ENCODE measurements at regions not wholly inside any gene's neighbourhood (a gene's known extent, or its start where the extent isn't known, plus 50 kb on each side); places are given as distances from the start of the nearest gene placed in this dataset.

GRCh38 chr6:27076116-27076515 is 171.4 kb upstream of the PRSS16 start:
- DNase-seq = no peak
- Histone ChIP-seq H3K36me3 (no peaks in the 10 kb centered on the region), H3K27ac (no peak overlapping the region), H3K27me3 (no peaks in the 10 kb centered on the region), H3K4me1 (no peaks in the 10 kb centered on the region), H3K9me3 (replicated peaks) (no peaks in the 10 kb centered on the region), H3K4me3 (no peak overlapping the region)

- no peaks in the 10 kb centered on the region for H3K27me3 ChIP-seq
- peak; percentile 51 to 82 for DNase-seq
- H3K27ac ChIP-seq = no peak overlapping the region
- H3K9me3 ChIP-seq (replicated peaks) = no peaks in the 10 kb centered on the region
- no peaks in the 10 kb centered on the region for H3K4me1 ChIP-seq
- peak overlapping the region; percentile 50 for H3K4me3 ChIP-seq
- H3K36me3 ChIP-seq = no peaks in the 10 kb centered on the region
These were observed 168.7 kb upstream of the PRSS16 start for GRCh38 chr6:27078734-27079357.

- Histone ChIP-seq H3K9me3 (replicated peaks) (no peaks in the 10 kb centered on the region), H3K27ac (no peak overlapping the region)
- no peak for DNase-seq
These were observed 166.3 kb upstream of the PRSS16 start for GRCh38 chr6:27081188-27081587.

GRCh38 chr6:27081931-27082330 is 165.6 kb upstream of the PRSS16 start:
- Histone ChIP-seq H3K36me3 (no peaks in the 10 kb centered on the region), H3K9me3 (replicated peaks) (no peaks in the 10 kb centered on the region), H3K27ac (no peak overlapping the region), H3K4me1 (no peaks in the 10 kb centered on the region), H3K27me3 (no peaks in the 10 kb centered on the region), H3K4me3 (no peak overlapping the region)
- DNase-seq = no peak

More at GRCh38 chr6:27081188-27081587, 166.3 kb upstream of the PRSS16 start:
- Histone ChIP-seq H3K4me1 (no peaks in the 10 kb centered on the region), H3K4me3 (no peak overlapping the region), H3K27me3 (no peaks in the 10 kb centered on the region), H3K36me3 (no peaks in the 10 kb centered on the region)

GRCh38 chr6:27088068-27088467 is 159.4 kb upstream of the PRSS16 start:
- no peak for DNase-seq
- Histone ChIP-seq H3K9me3 (replicated peaks) (no peaks in the 10 kb centered on the region), H3K4me3 (no peak overlapping the region)

GRCh38 chr6:27091661-27092315 is 155.7 kb upstream of the PRSS16 start:
- H3K9me3 ChIP-seq (replicated peaks) = no peaks in the 10 kb centered on the region
- H3K4me3 ChIP-seq = peak overlapping the region; percentile 60
- H3K36me3 ChIP-seq = no peaks in the 10 kb centered on the region
- H3K4me1 ChIP-seq = no peaks in the 10 kb centered on the region
- no peaks in the 10 kb centered on the region for H3K27me3 ChIP-seq
- peak; percentile 78 to 84 for DNase-seq
- peak overlapping the region; percentile 29 for H3K27ac ChIP-seq

More at GRCh38 chr6:27088068-27088467, 159.4 kb upstream of the PRSS16 start:
- H3K4me1 ChIP-seq = no peaks in the 10 kb centered on the region
- no peaks in the 10 kb centered on the region for H3K36me3 ChIP-seq
- no peaks in the 10 kb centered on the region for H3K27me3 ChIP-seq
- no peak overlapping the region for H3K27ac ChIP-seq

GRCh38 chr6:27092316-27092692 is 155.2 kb upstream of the PRSS16 start:
- no peaks in the 10 kb centered on the region for H3K9me3 ChIP-seq (replicated peaks)
- H3K4me3 ChIP-seq = peak overlapping the region; percentile 60
- H3K27me3 ChIP-seq = no peaks in the 10 kb centered on the region
- no peaks in the 10 kb centered on the region for H3K4me1 ChIP-seq
- H3K27ac ChIP-seq = peak overlapping the region; percentile 29
- DNase-seq = no peak
- no peaks in the 10 kb centered on the region for H3K36me3 ChIP-seq

GRCh38 chr6:27095914-27096313 is 151.6 kb upstream of the PRSS16 start:
- H3K9me3 ChIP-seq (replicated peaks) = no peaks in the 10 kb centered on the region
- no peaks in the 10 kb centered on the region for H3K4me1 ChIP-seq
- no peaks in the 10 kb centered on the region for H3K27me3 ChIP-seq
- no peaks in the 10 kb centered on the region for H3K36me3 ChIP-seq
- H3K27ac ChIP-seq = no peak overlapping the region
- no peak for DNase-seq
- H3K4me3 ChIP-seq = no peak overlapping the region

- H3K27ac ChIP-seq = no peak overlapping the region
- DNase-seq = no peak
- no peak overlapping the region for H3K4me3 ChIP-seq
- no peaks in the 10 kb centered on the region for H3K9me3 ChIP-seq (replicated peaks)
- no peaks in the 10 kb centered on the region for H3K36me3 ChIP-seq
- H3K27me3 ChIP-seq = no peaks in the 10 kb centered on the region
- H3K4me1 ChIP-seq = no peaks in the 10 kb centered on the region
These were observed 150.5 kb upstream of the PRSS16 start for GRCh38 chr6:27096834-27097511.

GRCh38 chr6:27098956-27099355 is 148.5 kb upstream of the PRSS16 start:
- Histone ChIP-seq H3K27ac (no peak overlapping the region), H3K9me3 (replicated peaks) (no peaks in the 10 kb centered on the region), H3K27me3 (no peaks in the 10 kb centered on the region), H3K4me1 (no peaks in the 10 kb centered on the region), H3K4me3 (no peak overlapping the region), H3K36me3 (no peaks in the 10 kb centered on the region)
- no peak for DNase-seq

- H3K27me3 ChIP-seq = no peaks in the 10 kb centered on the region
- no peak overlapping the region for H3K4me3 ChIP-seq
- H3K9me3 ChIP-seq (replicated peaks) = no peaks in the 10 kb centered on the region
- DNase-seq = no peak
- H3K4me1 ChIP-seq = no peaks in the 10 kb centered on the region
- no peak overlapping the region for H3K27ac ChIP-seq
- no peaks in the 10 kb centered on the region for H3K36me3 ChIP-seq
These were observed 146.6 kb upstream of the PRSS16 start for GRCh38 chr6:27100921-27101320.

- Histone ChIP-seq H3K27me3 (no peaks in the 10 kb centered on the region), H3K4me1 (no peaks in the 10 kb centered on the region), H3K4me3 (no peak overlapping the region), H3K36me3 (no peaks in the 10 kb centered on the region), H3K9me3 (replicated peaks) (no peaks in the 10 kb centered on the region), H3K27ac (no peak overlapping the region)
- no peak for DNase-seq
These were observed 145.7 kb upstream of the PRSS16 start for GRCh38 chr6:27101824-27102223.

GRCh38 chr6:27106382-27106781 is 141.1 kb upstream of the PRSS16 start:
- Histone ChIP-seq H3K4me3 (no peak overlapping the region), H3K27me3 (no peaks in the 10 kb centered on the region), H3K4me1 (no peaks in the 10 kb centered on the region), H3K27ac (no peak overlapping the region), H3K36me3 (no peaks in the 10 kb centered on the region), H3K9me3 (replicated peaks) (no peaks in the 10 kb centered on the region; the same call in 1 of the 2 replicates)
- DNase-seq = no peak

- no peaks in the 10 kb centered on the region for H3K4me1 ChIP-seq
- no peak overlapping the region for H3K27ac ChIP-seq
- H3K4me3 ChIP-seq = no peak overlapping the region
- H3K9me3 ChIP-seq (replicated peaks) = no peaks in the 10 kb centered on the region; the same call in 1 of the 2 replicates
- H3K36me3 ChIP-seq = no peaks in the 10 kb centered on the region
- no peaks in the 10 kb centered on the region for H3K27me3 ChIP-seq
- no peak for DNase-seq
These were observed 135.8 kb upstream of the PRSS16 start for GRCh38 chr6:27111743-27112142.

- H3K36me3 ChIP-seq = no peaks in the 10 kb centered on the region
- no peak for DNase-seq
- no peak overlapping the region for H3K4me3 ChIP-seq
- no peak overlapping the region for H3K27ac ChIP-seq
- no peaks in the 10 kb centered on the region for H3K27me3 ChIP-seq
- no peaks in the 10 kb centered on the region for H3K4me1 ChIP-seq
- H3K9me3 ChIP-seq (replicated peaks) = no peaks in the 10 kb centered on the region; the same call in 1 of the 2 replicates
These were observed 134.5 kb upstream of the PRSS16 start for GRCh38 chr6:27112974-27113373.
